GM19351 (cell line): ENCODE measurements at regions not wholly inside any gene's neighbourhood (a gene's known extent, or its start where the extent isn't known, plus 50 kb on each side); places are given as distances from the start of the nearest gene placed in this dataset.

ENCODE experiments used
- ATAC-seq: cut with Tn5 transposase; IDR thresholded peaks from one replicate; pipeline ENCODE4 v1.9.1; 2021; ENCODE audit warnings: mild to moderate bottlenecking, moderate library complexity; ENCODE audit not compliant: unreplicated experiment

DNA sequence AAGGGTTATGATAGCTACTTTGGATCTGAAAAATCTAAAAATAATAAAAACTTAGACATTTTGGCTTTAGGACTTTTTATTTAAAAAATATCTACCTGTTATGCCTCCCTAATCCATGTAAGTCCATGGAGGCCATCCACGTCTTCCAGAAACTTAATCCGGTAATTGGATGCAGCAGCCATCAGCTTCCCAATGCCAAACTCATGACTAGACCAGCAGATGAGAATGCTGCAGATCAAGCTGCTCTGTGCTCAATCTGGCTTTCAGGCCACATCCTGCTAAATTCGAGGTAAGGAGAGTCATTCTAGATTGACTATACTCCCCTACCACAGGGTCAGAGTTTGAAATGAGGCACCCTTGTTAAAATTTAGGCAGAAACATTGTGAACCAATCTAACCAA, 168.5 kb upstream of the TCERG1L start:
- no peak for ATAC-seq

DNA sequence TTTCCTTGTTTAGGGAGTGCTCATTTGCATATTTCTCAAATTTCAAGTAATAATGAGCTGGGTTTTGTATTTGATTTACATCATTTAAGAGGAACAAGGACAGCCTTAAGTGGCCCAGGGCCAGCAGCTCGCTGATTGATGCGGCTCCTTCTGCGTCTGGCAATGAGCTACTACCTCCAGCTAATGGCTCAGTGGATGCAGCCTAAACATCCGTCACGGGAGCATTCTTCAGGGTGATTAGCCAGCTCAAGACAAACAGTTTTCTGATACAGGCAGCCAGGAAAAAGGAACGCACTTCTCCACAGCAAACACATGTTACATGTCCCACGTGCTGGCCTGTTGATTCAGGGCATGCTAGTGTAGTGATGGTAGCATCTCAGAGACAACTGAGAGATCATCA, 169.3 kb upstream of the TCERG1L start:
- ATAC-seq, result no peak

DNA sequence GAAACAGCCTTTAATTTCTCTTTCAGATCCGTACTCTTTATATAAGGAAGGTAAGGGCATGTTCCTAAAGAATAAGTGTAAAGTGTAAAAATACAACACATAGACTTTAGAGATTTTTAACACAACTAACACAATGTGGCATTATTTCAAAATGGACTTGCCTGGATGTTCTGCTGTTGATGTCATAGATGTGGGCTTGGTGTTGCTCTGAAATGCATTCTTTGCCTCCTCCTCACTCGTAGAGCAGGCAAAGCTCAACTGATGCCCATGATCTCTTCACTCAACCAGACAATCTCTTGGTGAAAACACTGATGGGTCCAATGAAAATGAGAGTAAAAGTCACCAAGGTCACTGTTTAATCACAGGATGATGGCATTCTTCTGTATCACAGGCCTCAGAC, 174.2 kb upstream of the TCERG1L start:
- ATAC-seq, result no peak

DNA sequence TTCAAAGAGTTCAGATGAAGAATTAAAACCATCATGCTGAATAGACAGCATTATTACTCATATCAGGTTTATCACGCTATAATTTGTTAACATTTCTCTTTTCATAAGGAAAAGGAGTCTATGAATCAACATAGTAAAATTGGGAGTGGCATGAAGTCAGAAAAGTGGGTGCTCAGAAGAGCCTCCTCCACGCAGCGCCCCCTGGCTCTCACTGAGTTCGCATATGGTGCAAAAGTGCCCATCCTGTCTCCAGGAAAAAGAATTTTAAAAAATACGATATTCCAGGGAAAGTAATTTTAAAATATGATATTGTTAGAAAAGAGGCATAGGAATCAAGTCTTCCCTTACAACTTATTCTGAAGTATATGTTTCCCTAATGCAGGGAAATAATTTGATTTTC, 176.3 kb upstream of the TCERG1L start:
- ATAC-seq, result no peak

DNA sequence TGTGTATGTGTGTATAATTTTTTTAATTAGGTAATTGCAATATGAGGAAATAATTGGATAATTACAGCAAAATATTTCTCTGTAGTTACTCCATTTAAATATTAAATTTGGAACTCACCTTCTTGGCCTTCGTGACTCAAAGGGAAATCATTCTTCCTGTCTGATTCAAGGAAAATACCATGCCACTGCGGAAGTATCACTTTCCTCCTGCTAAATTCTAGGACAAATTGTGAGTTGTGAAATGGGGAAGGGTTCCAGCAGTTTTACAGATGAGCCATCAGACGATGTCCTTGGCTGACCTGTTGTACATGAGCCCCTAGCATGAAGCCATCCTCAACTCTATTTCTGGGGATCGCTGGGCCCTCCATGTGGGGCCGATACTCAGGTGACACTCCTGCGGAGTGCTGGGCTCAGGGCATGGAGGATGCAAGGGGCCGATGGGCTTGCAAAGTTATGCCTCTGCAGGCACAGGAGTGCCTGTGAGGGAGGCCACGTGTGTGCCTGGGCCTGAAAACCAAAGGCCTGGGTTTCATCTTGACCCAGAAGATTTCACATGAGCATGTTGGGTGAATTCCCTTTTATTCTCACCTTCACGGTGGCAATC, 179.6 kb upstream of the TCERG1L start:
- ATAC-seq, result no peak

DNA sequence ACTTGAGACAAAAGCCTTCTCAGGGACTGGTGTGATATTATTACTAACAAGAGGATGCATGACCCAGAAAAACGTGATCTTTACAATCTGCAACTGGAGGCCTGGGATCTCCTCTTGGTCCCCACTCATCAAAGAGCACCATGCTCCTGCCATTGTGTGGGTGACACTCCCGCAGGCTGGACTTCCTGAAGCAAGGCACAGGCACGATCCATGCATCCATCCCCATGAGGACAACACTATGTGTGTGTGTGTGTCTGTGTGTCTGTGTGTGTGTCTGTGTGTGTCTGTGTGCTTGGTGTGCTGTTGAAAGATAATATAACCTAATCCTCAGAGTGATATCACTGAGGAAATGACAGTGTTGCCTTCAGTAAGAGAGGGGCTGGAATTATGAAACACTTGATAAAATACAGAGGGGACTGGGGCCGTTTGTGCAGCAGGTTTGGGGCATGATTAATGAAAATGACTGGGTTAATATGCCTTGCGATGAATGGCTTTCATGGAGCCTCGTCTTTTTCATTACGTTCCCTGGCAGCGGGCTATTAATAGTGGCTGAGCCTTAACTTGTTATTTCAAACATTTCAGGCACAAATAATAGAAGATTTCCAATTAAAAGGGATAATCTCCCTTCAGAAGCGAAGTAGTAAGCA, 180.8 kb upstream of the TCERG1L start:
- ATAC-seq, result no peak

DNA sequence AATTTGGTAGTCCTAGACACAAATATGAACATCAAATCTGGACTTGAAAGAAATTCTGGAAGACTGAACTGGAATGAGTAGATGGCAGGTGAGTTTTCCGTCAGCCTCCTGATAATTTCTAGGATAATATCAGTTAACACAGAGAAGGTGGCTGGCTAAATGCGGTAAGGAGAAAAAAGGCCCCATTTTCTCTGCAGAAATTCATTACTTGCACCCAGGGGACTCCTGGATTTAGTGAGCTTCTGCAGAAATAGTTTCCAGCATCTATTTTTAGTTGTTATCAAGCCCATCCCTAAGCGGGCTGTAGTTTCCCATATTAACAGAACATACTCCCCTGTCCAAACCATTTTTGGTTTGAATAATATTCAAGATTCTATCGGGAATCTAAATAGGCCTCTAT, 181.9 kb upstream of the TCERG1L start:
- no peak for ATAC-seq

DNA sequence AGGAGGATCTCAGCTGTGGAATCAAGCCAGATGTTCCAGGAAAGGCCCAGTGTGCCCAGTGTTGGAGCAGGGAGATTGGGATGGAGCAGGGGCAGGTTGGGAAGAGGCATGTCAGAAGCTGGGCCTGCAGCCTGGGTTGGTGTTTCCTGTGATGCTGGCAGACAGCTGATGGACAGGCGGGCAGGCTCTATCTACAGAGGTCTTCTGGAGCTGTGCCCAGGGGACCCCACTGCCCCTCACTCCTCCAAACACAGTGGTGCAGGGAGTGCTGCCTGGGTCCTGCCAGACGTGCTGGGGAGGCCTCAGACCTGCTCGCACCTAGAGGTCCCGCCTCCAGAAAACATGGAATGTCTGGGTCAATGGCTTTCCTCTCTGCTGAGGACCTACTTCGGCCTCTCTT, 182.9 kb upstream of the TCERG1L start:
- ATAC-seq, result no peak

DNA sequence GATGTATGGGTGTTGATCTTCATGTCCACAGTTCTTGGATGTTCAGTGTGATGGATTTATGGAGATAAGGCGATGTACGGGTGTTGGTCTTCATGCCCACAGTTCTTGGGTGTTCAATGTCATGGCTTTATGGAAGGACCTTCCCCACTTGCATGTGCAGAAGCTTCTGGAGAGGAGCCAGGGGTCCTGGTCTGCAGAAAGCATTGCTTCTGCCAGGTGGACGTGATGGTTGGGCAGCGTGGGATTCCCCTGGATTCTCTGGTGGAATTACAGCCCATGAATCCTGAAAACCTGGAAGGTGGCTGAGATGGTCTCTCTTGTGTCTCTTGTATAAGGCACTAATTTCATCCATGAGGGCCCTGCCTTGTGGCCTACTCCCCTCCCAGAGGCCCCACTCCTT, 183.7 kb upstream of the TCERG1L start:
- no peak for ATAC-seq

DNA sequence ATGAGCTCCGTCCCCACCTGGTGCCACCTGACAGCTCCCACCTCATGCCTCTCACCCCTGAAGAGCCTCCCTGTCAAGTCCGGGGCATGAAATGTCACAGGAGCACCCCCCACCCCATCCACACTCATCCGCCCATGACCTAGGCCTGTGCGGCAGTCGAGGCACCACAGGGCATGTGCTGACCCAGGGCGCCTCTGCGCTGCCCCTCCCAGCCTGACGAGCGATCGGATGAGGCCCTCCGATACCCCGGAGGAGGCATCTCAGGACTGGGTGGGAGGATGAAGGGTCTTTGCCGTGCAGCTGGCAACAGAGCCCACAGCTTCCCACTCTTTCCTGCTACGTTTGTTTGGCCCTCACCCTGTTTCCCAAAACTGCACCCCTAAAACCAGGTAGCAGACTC, 184.4 kb upstream of the TCERG1L start:
- ATAC-seq, result no peak

DNA sequence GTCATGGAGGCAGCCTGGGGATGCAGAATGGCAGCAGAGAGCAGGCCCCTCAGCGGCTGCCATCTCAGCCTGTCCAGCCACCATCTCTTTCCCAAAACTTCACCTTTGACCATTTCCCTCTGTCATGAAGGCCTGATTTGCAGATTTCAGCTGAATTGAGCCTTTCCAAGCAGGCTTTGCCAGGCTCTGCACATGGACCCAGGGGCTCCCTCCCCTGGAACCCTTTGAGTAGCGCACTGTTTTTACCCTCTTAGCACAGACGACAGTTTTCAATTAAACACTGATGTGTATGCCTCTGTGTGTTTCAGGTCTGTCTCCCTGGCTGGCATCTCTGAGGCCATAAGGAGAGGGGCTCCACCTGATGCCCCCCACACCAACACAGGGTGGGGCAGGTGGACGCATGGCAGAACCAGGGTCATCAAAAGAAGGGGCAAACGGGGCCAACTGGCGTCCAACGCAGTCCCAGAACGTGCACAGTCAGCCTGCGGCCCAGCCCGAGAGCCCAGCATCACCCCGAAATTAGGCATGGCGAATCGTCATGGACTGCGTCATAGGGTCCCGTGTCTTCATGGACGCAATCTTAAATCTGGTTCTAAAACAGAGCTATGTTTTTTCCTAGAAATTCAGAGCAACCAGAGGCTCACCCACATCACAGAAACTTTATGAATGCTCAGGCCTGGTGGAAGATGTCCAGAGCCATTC, 185.0 kb upstream of the TCERG1L start:
- ATAC-seq, result no peak

DNA sequence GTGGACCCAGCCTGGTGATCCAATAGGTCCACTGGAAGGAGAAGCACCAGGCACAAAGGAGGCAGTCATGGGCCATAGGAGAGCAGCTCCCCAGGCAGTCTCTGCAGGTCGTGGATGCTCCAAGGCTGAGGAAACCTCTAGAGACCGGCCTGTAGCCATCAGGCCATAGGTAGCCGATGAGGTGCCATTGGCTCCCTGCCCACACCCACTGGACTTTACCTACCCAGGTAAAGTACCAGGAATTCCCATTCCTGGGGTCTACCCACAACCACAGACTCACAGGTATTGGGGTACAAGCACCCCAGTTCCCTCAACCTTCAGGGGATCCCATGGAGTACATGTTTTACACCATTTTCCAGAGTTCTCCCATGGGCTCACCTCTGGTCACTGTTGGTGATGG, 188.0 kb upstream of the TCERG1L start:
- ATAC-seq, result no peak

DNA sequence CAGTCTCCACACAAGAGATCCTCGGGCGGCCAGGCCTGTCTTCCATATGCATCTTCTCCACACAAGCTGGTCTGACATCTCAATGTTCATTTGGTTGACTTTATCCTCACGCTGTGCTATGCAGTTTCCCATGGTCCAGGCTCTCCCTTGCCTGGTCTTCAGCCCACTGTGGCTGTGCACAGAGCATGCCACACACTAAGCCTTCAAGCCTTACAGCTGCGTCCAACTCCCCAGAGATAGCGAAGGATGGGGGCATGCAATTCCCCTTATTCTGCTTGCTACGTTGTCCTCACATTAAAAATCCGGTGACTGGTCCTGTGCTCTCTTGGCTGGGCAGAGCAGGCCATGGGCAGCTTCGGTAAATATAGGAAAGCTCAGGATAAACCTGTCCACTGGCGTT, 188.7 kb upstream of the TCERG1L start:
- no peak for ATAC-seq

DNA sequence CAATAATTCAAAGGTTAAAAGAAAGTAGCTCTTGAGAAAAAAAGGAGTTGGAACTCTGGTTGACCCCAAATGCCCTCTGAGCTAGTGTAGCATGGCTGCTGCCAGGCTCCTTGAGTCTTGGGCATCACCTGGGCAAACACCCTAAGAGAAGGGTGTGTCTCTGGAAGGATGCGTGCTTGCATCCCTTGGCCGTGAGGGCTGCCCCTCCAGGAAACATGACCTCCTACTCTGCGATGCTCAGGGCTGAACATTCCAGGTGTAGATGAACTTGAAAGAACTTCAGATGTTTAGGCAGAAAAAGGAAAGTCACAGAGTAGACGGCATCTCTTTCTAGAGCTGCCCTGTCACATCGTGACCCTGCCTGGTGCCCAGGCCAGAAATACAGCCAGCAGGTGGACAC, 189.4 kb upstream of the TCERG1L start:
- no peak for ATAC-seq

DNA sequence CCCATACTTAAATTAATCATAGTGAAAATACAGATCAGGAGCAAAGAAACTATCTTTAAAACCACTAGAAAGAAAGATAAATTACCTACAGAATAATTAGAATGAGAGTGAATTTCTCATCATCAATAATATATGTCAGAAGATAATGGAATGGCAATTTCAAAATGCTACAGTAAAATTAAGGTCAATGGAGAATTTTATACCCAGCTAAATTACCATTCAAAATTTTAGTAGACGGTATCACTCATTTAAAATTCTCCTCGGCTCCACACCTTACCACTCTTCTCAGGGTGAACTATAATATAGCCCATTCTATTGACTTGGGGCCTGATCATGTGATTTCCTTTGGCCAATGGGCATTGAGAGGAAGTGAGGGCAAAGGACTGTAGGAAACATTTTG, 192.5 kb upstream of the TCERG1L start:
- ATAC-seq, result no peak

DNA sequence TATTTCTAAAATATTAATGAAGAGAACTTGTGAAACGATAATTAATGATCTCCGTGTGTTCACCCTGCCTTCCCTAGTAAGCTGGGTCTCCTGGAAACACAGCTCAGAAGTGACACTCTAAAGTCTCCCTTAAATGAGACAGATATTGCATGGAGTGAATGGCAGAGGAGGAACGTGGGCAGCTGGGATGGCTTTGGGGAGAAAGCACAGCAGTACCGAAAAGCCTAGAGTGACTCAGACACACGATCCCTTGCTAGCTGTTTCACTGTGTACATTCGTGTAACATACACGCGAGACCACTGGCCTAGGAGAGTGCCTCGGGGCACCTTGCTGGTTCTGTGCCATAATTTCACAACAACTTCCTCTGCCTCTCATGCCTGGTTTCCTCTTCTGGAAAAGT, 199.9 kb upstream of the TCERG1L start:
- ATAC-seq, result no peak

DNA sequence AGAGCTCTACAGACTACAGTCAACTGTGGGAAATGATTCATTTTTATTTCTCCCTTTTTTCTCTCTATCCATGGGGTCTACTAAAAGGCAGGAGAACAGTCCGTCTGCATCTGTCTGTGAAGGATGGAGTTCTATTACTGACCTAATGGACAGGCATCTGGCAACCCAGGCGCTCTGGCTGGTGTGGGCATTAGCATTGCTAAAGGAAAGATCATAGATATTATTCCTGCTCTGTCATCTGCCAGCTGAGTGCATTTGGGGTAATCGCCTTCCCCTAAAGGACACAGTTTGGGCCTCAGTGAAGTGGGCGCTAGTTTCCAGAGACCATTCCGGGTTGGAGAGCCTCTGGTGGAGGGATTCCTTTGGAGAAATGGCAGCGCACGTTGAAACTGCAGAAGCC, 201.3 kb upstream of the TCERG1L start:
- ATAC-seq, result no peak

DNA sequence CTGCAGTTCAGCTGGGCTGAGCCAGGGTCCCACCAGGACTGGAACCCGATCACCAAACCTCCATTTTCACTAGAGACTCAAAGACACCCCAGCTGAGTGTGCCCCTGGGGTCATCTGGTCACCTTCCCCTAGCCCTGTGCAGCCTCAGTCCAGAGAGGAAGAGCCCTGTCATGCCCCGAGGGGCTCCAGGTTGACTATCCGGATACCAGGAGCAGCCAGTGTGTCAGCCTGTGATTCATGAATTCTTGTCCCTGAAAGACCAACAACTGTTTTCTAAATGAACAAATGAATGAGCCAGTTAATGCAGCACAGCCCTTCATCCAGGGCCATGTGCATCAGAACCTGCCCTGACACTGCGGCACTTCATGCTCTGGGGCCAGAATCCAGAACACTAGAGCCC, 201.9 kb upstream of the TCERG1L start:
- no peak for ATAC-seq

DNA sequence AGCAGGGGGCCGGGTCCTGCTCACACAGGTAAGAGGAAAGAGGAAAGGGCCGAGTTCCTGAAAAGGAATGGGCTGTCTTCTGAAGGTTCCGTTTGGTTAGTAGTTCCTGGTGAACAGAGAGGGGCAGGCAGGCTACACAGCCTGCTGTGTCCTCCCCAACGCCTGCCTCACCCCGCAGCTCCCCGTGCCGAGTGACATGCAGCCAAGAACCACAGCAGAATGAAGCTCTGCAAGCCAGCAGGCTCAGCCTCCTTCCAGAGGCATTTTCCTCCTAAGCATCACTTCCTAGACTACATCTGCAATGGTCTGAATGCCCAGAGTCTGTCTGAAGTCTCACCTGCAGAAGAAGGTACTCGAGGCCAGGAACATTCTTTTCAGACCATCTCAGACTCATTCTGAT, 202.4 kb upstream of the TCERG1L start:
- no peak for ATAC-seq

DNA sequence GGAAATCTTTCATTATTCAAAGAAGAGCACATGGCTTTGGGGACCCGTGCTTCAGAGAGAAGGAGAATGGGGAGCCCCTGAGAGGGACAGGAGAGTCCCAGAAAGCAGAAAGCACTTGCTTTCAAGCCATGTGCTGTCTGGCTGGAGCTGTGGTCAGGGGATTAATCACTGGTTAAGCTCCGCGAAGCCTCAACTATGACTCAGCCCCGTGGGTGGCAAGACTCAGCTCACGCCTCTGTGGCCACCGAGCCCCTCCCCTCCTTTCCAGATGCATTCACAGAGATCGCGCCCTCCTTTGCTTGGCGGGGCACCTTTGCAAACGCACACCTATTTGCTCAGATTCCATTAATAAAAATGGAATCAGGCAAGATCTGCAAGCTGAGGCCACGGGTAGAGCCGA, 202.9 kb upstream of the TCERG1L start:
- no peak for ATAC-seq

DNA sequence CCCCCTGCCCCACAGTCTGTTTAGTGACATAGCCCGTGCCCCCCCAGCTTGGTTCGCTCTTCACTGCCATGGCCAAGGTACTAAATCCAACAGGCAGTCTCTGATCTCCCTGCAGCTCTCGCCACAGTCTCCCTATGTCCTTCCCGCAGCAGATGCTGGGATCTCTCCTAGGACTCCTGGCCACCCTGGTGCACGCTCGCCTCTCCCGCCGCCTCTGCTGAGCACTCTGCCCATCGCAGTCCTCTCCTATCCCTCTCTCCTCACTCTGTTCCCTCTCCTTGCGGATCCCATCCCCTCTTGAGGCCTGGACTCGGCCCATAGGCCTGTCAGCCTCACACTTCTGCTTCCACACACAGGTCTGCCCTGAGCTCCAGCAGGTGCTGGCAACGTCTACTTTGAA, 204.8 kb upstream of the TCERG1L start:
- ATAC-seq, result no peak

DNA sequence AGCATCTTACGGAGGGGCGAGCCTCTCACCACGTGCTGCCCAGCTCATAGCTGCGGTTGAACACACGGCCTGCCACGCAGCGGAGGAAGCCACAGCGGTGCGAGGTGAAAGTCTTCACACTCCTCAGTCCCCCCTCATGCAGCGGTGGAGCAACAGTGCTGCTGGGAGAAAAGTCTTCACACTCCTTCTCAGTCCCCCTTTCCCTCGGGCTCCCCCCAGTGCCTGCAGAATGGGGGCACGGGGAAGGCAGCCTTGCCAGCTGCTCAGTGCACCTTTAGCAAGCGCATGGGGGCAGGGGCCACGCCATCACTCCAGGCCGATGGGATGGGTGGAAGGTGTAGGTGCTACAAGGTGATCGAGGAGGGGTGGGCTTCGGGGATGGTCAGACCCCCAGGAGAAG, 206.3 kb upstream of the TCERG1L start:
- ATAC-seq, result no peak
